ENCODE measurements at regions not wholly inside any gene's neighbourhood (a gene's known extent, or its start where the extent isn't known, plus 50 kb on each side); places are given as distances from the start of the nearest gene placed in this dataset.

DNA sequence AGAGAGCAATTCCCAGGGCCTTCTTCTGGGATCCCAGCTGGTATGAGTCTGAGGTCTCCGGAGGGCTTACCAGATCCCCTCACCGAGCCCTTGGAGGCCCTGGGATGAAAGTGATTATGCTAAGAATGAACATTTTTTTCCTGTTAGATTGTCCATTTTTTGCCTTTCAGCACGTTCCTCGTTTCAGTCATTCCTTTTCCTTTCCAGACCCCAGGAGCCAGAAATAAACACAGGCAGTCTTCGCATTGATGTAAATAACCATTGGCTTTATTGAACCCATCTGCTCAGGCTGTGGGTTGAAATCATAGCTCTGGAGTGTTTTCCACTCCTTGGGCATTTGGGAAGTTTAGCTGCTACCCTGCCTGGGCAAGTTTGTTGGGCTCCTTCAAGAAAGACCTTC lies 320.9 kb upstream of the AUTS2 start:
- Histone ChIP-seq H3K9me3 (ENCODE audit: severe bottlenecking) (peaks cover 9% of the 10 kb centered on the region), H3K27me3 (ENCODE audit: insufficient read depth, low read depth, severe bottlenecking) (no peaks in the 10 kb centered on the region), H3K27ac (no peak overlapping the region), H3K4me3 (ENCODE audit: low read depth, low read length) (no peak overlapping the region), H3K36me3 (no peaks in the 10 kb centered on the region)
- no peak for DNase-seq
- TF ChIP-seq, protein P1, sequence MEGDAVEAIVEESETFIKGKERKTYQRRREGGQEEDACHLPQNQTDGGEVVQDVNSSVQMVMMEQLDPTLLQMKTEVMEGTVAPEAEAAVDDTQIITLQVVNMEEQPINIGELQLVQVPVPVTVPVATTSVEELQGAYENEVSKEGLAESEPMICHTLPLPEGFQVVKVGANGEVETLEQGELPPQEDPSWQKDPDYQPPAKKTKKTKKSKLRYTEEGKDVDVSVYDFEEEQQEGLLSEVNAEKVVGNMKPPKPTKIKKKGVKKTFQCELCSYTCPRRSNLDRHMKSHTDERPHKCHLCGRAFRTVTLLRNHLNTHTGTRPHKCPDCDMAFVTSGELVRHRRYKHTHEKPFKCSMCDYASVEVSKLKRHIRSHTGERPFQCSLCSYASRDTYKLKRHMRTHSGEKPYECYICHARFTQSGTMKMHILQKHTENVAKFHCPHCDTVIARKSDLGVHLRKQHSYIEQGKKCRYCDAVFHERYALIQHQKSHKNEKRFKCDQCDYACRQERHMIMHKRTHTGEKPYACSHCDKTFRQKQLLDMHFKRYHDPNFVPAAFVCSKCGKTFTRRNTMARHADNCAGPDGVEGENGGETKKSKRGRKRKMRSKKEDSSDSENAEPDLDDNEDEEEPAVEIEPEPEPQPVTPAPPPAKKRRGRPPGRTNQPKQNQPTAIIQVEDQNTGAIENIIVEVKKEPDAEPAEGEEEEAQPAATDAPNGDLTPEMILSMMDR (IDR thresholded peaks at IDR 0.05; ENCODE audit: low read depth, low read length): no peak

DNA sequence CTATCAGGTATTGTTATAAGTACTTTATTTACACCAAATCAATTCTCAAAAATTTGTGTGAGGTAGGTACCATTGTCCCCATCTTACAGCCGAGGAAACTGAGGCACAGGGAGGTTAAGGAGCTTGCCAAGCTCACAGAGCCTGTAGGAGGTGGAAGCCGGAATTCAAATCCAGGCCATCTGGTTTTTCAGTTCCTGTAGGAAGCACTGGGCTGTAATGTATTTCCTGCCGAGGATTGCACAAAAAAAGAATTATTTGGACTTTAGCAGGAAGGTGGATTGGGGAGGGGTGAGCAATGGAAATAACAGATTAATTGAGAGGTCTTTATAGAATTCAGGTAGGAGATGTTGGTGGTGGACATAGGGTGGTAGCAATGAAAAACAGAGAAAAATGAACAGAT lies 315.3 kb upstream of the AUTS2 start:
- Histone ChIP-seq H3K9me3 (ENCODE audit: severe bottlenecking) (peaks cover 5% of the 10 kb centered on the region), H3K4me3 (ENCODE audit: low read depth, low read length) (no peak overlapping the region), H3K27ac (peak overlapping the region; percentile 66), H3K36me3 (no peaks in the 10 kb centered on the region), H3K27me3 (ENCODE audit: insufficient read depth, low read depth, severe bottlenecking) (no peaks in the 10 kb centered on the region)
- TF ChIP-seq, protein P1 (IDR thresholded peaks at IDR 0.05; ENCODE audit: low read depth, low read length): no peak
- no peak for DNase-seq

DNA sequence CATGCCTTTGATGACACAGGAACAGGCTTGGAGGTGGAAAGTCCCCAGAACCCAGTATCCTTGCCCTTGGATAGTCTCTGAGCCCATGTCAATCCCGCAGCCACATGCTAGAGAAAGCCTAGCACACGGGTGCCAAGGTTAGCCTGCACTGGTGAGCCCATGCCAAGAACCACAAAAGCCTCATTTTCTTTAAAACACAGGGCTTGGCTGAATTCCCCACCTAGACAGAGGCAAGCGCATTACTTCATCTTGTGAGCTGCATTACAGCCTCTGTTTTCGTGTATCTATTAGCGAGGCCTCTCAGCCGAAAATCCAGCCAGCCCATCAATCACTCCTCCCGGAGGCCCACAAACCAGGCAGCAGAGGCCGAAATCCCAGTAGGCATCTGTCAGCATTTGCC lies 314.9 kb upstream of the AUTS2 start:
- Histone ChIP-seq H3K36me3 (no peaks in the 10 kb centered on the region), H3K27me3 (ENCODE audit: insufficient read depth, low read depth, severe bottlenecking) (no peaks in the 10 kb centered on the region), H3K9me3 (ENCODE audit: severe bottlenecking) (peaks cover 5% of the 10 kb centered on the region), H3K4me3 (ENCODE audit: low read depth, low read length) (no peak overlapping the region), H3K27ac (peak overlapping the region; percentile 66)
- TF ChIP-seq, protein P1 (IDR thresholded peaks at IDR 0.05; ENCODE audit: low read depth, low read length): no peak
- DNase-seq: peak; percentile 57

DNA sequence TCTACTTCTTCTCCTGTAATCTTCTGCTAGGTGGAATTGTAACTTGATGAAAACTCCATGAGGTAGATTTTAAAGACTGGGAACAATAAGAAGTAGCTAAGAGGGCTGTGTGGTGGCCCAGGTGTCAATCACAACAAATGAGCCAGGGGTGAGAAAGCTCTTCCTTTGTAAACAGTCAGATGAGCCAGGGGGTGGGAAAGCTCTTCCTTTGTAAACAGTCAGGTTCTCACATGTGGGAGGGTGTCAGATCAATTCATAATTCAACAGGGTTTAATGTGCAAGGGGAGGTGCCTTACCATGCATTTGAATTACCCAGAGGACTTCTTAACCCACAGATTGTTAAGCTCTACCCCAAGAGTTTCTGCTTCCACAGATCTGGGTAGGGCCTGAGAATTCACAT lies 312.4 kb upstream of the AUTS2 start:
- Histone ChIP-seq H3K9me3 (ENCODE audit: severe bottlenecking) (peaks cover 5% of the 10 kb centered on the region), H3K27ac (peak overlapping the region; percentile 66; the same call in 1 of the 2 replicates), H3K36me3 (no peaks in the 10 kb centered on the region), H3K27me3 (ENCODE audit: insufficient read depth, low read depth, severe bottlenecking) (no peaks in the 10 kb centered on the region), H3K4me3 (ENCODE audit: low read depth, low read length) (no peak overlapping the region)
- DNase-seq: no peak
- TF ChIP-seq, protein P1 (IDR thresholded peaks at IDR 0.05; ENCODE audit: low read depth, low read length): no peak

DNA sequence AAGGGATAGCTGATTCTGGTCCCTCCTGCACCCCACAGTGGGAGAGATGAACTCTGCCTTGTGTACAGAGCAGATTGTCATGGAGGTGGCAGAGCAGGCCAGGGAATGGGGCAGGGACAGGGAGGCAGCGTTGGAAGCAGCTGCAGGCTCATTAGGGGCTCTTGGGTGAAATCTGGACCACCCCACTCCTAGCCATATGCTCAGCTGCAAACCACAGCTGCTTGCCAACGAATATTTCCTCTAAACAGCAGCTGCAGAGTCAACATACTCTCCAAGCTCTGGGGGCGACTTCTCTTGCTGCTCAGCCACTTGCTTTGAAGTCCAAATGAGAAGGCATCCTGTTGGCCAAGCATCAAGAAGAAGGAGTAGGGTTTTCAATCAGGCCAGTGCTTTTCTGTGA lies 302.3 kb upstream of the AUTS2 start:
- Histone ChIP-seq H3K27me3 (ENCODE audit: insufficient read depth, low read depth, severe bottlenecking) (no peaks in the 10 kb centered on the region), H3K27ac (no peak overlapping the region), H3K4me3 (ENCODE audit: low read depth, low read length) (no peak overlapping the region), H3K9me3 (ENCODE audit: severe bottlenecking) (no peaks in the 10 kb centered on the region), H3K36me3 (no peaks in the 10 kb centered on the region)
- TF ChIP-seq, protein P1 (IDR thresholded peaks at IDR 0.05; ENCODE audit: low read depth, low read length): no peak
- no peak for DNase-seq

DNA sequence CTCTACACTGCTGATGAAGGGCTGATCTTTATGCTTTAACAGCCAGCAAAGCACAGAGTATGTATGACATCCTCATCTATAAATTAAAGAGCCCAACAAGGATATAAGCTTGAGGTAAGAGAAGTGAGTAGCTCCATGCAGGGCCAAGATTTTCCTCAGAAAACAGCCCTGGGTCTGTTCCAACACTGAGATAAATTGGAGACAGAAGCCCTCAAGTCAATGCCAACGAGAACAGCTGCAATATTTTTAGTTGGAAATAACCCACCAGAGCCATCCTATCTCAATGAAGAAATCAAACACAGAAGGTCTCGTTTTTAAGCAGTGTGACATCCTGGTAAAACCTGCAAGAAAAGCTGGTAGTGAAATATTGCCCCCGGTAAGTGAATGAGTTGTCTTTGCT lies 297.0 kb upstream of the AUTS2 start:
- TF ChIP-seq, protein P1 (IDR thresholded peaks at IDR 0.05; ENCODE audit: low read depth, low read length): no peak
- H3K9me3 ChIP-seq (ENCODE audit: severe bottlenecking): no peaks in the 10 kb centered on the region
- DNase-seq: no peak
- H3K4me3 ChIP-seq (ENCODE audit: low read depth, low read length): no peak overlapping the region
- no peak overlapping the region for H3K27ac ChIP-seq
- no peaks in the 10 kb centered on the region for H3K36me3 ChIP-seq
- no peaks in the 10 kb centered on the region for H3K27me3 ChIP-seq (ENCODE audit: insufficient read depth, low read depth, severe bottlenecking)
